Mucosa of descending colon (tissue), 3 donors: ENCODE measurements at regions not wholly inside any gene's neighbourhood (a gene's known extent, or its start where the extent isn't known, plus 50 kb on each side); places are given as distances from the start of the nearest gene placed in this dataset.
A peak's percentile ranks its signal among the peaks of the same experiment; 100 is the strongest.
"Not testable (repeated sequence)": the region's sequence is repeated elsewhere in the genome, so short reads cannot be mapped to it uniquely, and the experiment has no call there.

Experiments
- ATAC-seq: fragments of 200-7000 bp; cut with Tn5 transposase; one replicate; pipeline ENCODE4 v1.9.1; 2020; ENCODE audit warnings: mild to moderate bottlenecking, moderate library complexity
- DNase-seq, 3 donors: peaks; one replicate each; pipeline ENCODE4 v3.0.0-alpha.2; 2020
- H3K36me3 ChIP-seq: fragments of 200-600 bp; one replicate; pipeline ENCODE4 v1.8.0; 2021; ENCODE audit warnings: low read depth, mild to moderate bottlenecking
- H3K4me1 ChIP-seq: fragments of 200-600 bp; one replicate; pipeline ENCODE4 v1.8.0; 2021; ENCODE audit warnings: low read depth, mild to moderate bottlenecking
- H3K4me3 ChIP-seq: fragments of 200-600 bp; one replicate; pipeline ENCODE4 v1.8.0; 2021; ENCODE audit warnings: mild to moderate bottlenecking
- H3K9me3 ChIP-seq: fragments of 200-600 bp; one replicate; pipeline ENCODE4 v1.8.0; 2021; ENCODE audit warnings: mild to moderate bottlenecking
- CTCF ChIP-seq: fragments of 200-600 bp; IDR thresholded peaks from one replicate; pipeline ENCODE4 v1.8.0; 2022; ENCODE audit warnings: antibody characterized with exemption, mild to moderate bottlenecking
- intact Hi-C, 2 donors: fragments of 100-400 bp; cut with DNase I in 1 of 2; cut with micrococcal nuclease in 1 of 2; formaldehyde crosslinking; loops; one replicate each; pipeline versions ENCODE4 v1.11.0 to v1.11.1; 2022; cut with DNase I, micrococcal nuclease
- donor health status: DM: no; HTN: no; CAD: no; lungs with moderate emphysema.
- donor health status: DM: no; HTN: no; CAD: no.
- donor health status: DM: no; HTN: yes; CAD: no.

GRCh38 chr7:67313213-67313612 is 316.6 kb downstream of the TYW1 start:
- intact Hi-C loops, result no loop called here
- Histone ChIP-seq H3K36me3 (peaks cover 10% of the 10 kb centered on the region), H3K9me3 (no peaks in the 10 kb centered on the region), H3K4me3 (no peak overlapping the region), H3K4me1 (no peaks in the 10 kb centered on the region)
- ATAC-seq, result no peak
- DNase-seq, result no peak
- no peak for TF ChIP-seq CTCF

- DNase-seq, H3K36me3 ChIP-seq, intact Hi-C loops, ATAC-seq, H3K4me1 ChIP-seq, H3K9me3 ChIP-seq, H3K4me3 ChIP-seq: not testable (repeated sequence)
Measured at GRCh38 chr7:67316902-67317301, 320.3 kb downstream of the TYW1 start.

DNA sequence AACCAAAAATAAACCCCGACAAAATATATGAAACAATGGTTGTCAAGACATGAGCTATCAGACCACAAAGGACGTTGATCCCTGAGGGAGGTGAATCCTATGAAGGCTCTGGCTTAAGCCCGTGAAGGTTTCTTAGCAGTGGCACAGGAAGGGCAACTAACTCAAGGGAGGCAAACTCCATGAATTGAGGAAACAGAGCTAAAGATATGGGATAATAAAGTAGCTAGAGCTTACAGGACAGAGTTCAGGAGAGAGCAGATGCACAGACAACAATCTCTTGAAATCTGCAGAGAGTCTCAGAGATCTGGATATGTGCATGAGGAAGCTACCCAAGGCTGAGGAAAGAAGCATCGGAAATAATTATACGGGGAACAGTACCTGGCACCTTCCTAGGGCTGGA is 331.6 kb downstream of the TYW1 start:
- H3K9me3 ChIP-seq, H3K4me1 ChIP-seq, DNase-seq, H3K36me3 ChIP-seq, intact Hi-C loops, H3K4me3 ChIP-seq: not testable (repeated sequence)
- ATAC-seq, result peak; percentile 66

- ATAC-seq, DNase-seq, H3K4me1 ChIP-seq, H3K4me3 ChIP-seq, intact Hi-C loops, H3K36me3 ChIP-seq, H3K9me3 ChIP-seq: not testable (repeated sequence)
Measured at GRCh38 chr7:67335165-67335564, 338.5 kb downstream of the TYW1 start.

- H3K36me3 ChIP-seq, H3K4me3 ChIP-seq, H3K4me1 ChIP-seq, intact Hi-C loops, DNase-seq, ATAC-seq, H3K9me3 ChIP-seq: not testable (repeated sequence)
Measured at GRCh38 chr7:67335663-67336062, 339.0 kb downstream of the TYW1 start.

- H3K9me3 ChIP-seq, H3K36me3 ChIP-seq, H3K4me1 ChIP-seq, ATAC-seq, intact Hi-C loops, H3K4me3 ChIP-seq, DNase-seq: not testable (repeated sequence)
Measured at GRCh38 chr7:67338545-67338944, 341.9 kb downstream of the TYW1 start.

GRCh38 chr7:67341153-67341768 is 344.6 kb downstream of the TYW1 start:
- Histone ChIP-seq H3K4me3 (no peak overlapping the region), H3K36me3 (no peaks in the 10 kb centered on the region), H3K9me3 (no peaks in the 10 kb centered on the region), H3K4me1 (no peaks in the 10 kb centered on the region)
- TF ChIP-seq CTCF, result no peak
- ATAC-seq, result no peak
- DNase-seq, result no peak
- intact Hi-C loops, result no loop called here

GRCh38 chr7:67343114-67343513 is 346.5 kb downstream of the TYW1 start:
- Histone ChIP-seq H3K4me3 (no peak overlapping the region), H3K4me1 (no peaks in the 10 kb centered on the region), H3K9me3 (no peaks in the 10 kb centered on the region), H3K36me3 (no peaks in the 10 kb centered on the region)
- ATAC-seq (no peak), DNase-seq (no peak)
- no peak for TF ChIP-seq CTCF
- intact Hi-C loops, result no loop called here
